Fibroblast of lung (primary cell): ENCODE measurements at regions not wholly inside any gene's neighbourhood (a gene's known extent, or its start where the extent isn't known, plus 50 kb on each side); places are given as distances from the start of the nearest gene placed in this dataset.

Experiments used
- DNase-seq, 2 donors: peaks; one replicate each; pipeline versions ENCODE4 v3.0.0 to v3.0.0-alpha.2; 2010; ENCODE audit warnings: low read depth in 2 of 2
- H2AFZ ChIP-seq: 2 replicates; pipeline ENCODE4 v1.5.1; 2012; ENCODE audit warnings: low read length, control low read depth, inconsistent platforms
- H3K27ac ChIP-seq: 2 replicates; pipeline ENCODE4 v1.5.1; 2011; ENCODE audit warnings: low read length, control low read depth; ENCODE audit not compliant: insufficient read depth
- H3K27me3 ChIP-seq: 2 replicates; pipeline ENCODE4 v1.5.1; 2011; ENCODE audit warnings: mild to moderate bottlenecking, low read length; ENCODE audit not compliant: control insufficient read depth, insufficient read depth
- H3K36me3 ChIP-seq: 2 replicates; pipeline ENCODE4 v1.5.1; 2011; ENCODE audit warnings: low read length; ENCODE audit not compliant: control insufficient read depth, insufficient read depth
- H3K4me1 ChIP-seq: 2 replicates; pipeline ENCODE4 v1.5.1; 2011; ENCODE audit warnings: low read length; ENCODE audit not compliant: control insufficient read depth, insufficient read depth; ENCODE audit errors: extremely low read depth
- H3K4me2 ChIP-seq: 2 replicates; pipeline ENCODE4 v1.5.1; 2011; ENCODE audit warnings: low read length, control low read depth; ENCODE audit not compliant: insufficient read depth; ENCODE audit errors: extremely low read depth
- H3K4me3 ChIP-seq, 4 experiments: fragments of 200-600 bp in 1 of 4; sonication (generic) in 1 of 4; replicated peaks in 1 of 4; 2 replicates each; pipeline ENCODE4 v1.5.1; 2011 to 2016; ENCODE audit warnings: low read length in 4 of 4, low read depth in 3 of 4, mild to moderate bottlenecking in 3 of 4, control low read depth in 2 of 4, inconsistent platforms in 1 of 4, mixed read lengths in 1 of 4; ENCODE audit not compliant: insufficient read depth in 1 of 4; ENCODE audit errors: control extremely low read depth in 1 of 4
- H3K79me2 ChIP-seq: 2 replicates; pipeline ENCODE4 v1.5.1; 2012; ENCODE audit warnings: mild to moderate bottlenecking, low read length, inconsistent platforms; ENCODE audit not compliant: control insufficient read depth, insufficient read depth
- H3K9ac ChIP-seq: 2 replicates; pipeline ENCODE4 v1.5.1; 2011; ENCODE audit warnings: mild to moderate bottlenecking, low read length, control low read depth; ENCODE audit not compliant: insufficient read depth
- H3K9me3 ChIP-seq: 2 replicates; pipeline ENCODE4 v1.5.1; 2012; ENCODE audit warnings: low read depth, low read length; ENCODE audit not compliant: control insufficient read depth, insufficient read depth
- H4K20me1 ChIP-seq: 2 replicates; pipeline ENCODE4 v1.5.1; 2011; ENCODE audit warnings: low read length; ENCODE audit not compliant: control insufficient read depth, insufficient read depth; ENCODE audit errors: extremely low read depth
- EZH2 ChIP-seq: IDR thresholded peaks from 2 replicates; pipeline ENCODE4 v1.5.1; 2012; ENCODE audit warnings: low read length, control low read depth, mild to moderate bottlenecking; ENCODE audit errors: missing control alignments
- TF ChIP-seq, protein P1 (sequence below), 2 donors: IDR thresholded peaks in 1 of 2; conservative IDR thresholded peaks in 1 of 2; 1 replicate in 1 of 2; 2 replicates in 1 of 2; pipeline ENCODE4 v1.5.1; 2011 to 2012; ENCODE audit warnings: low read length in 2 of 2, control low read depth in 1 of 2, inconsistent platforms in 1 of 2, low read depth in 1 of 2, mild to moderate bottlenecking in 1 of 2

DNA sequence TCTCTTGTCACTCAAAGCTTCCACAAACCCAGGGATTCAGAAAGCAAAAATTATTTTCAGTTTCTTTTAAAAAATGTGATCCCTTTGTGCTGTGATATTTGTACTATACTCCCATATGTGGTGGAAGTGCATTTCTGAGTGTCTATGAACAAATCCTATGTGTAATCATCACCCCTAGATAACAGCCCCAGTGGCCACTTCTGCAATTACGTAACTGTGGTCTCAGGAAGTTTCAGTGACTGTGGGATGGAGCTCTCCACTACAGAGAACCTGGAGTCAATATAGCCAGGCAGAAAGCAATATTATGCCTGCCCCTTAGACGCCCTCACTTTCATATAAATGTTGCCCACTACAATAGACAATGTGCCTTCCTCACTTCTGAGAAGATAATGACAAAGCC, 1101.7 kb upstream of the GHITM start:
- Histone ChIP-seq H3K36me3 (no peaks in the 10 kb centered on the region), H3K27ac (no peak overlapping the region), H2AFZ (no peak overlapping the region), H3K9ac (no peak overlapping the region), H3K9me3 (no peaks in the 10 kb centered on the region), H3K4me2 (no peak overlapping the region), H4K20me1 (no peaks in the 10 kb centered on the region), H3K4me3 (no peak overlapping the region), H3K27me3 (no peaks in the 10 kb centered on the region), H3K4me1 (no peaks in the 10 kb centered on the region), H3K79me2 (no peaks in the 10 kb centered on the region)
- no peak for TF ChIP-seq EZH2
- TF ChIP-seq, protein P1, sequence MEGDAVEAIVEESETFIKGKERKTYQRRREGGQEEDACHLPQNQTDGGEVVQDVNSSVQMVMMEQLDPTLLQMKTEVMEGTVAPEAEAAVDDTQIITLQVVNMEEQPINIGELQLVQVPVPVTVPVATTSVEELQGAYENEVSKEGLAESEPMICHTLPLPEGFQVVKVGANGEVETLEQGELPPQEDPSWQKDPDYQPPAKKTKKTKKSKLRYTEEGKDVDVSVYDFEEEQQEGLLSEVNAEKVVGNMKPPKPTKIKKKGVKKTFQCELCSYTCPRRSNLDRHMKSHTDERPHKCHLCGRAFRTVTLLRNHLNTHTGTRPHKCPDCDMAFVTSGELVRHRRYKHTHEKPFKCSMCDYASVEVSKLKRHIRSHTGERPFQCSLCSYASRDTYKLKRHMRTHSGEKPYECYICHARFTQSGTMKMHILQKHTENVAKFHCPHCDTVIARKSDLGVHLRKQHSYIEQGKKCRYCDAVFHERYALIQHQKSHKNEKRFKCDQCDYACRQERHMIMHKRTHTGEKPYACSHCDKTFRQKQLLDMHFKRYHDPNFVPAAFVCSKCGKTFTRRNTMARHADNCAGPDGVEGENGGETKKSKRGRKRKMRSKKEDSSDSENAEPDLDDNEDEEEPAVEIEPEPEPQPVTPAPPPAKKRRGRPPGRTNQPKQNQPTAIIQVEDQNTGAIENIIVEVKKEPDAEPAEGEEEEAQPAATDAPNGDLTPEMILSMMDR (conservative IDR thresholded peaks at IDR 0.05 in 1 of 2, IDR thresholded peaks at IDR 0.05 in 1 of 2; ENCODE audit: low read depth in 1 of 2, low read length in 2 of 2) = no peak
- peak in 1 of 2 donors; percentile 6 for DNase-seq

DNA sequence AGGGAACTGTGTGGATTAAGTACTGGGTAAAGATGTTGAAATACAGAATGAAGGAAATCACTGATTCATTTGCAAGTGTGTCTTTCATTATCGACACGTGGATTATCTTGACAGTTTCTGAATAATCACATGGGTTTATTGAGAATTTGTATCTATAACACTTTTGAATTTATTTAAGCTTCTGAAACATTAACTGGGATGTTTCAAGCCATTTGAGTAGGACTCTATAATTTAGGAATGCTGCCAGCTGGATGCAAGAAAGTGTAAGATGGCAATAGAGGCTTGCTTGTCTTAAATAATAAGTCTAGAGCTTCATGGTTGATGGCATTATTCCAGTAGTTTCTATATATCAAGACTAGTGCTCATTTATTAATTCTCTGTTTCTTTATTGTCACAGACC, 1100.7 kb upstream of the GHITM start:
- DNase-seq = no peak

DNA sequence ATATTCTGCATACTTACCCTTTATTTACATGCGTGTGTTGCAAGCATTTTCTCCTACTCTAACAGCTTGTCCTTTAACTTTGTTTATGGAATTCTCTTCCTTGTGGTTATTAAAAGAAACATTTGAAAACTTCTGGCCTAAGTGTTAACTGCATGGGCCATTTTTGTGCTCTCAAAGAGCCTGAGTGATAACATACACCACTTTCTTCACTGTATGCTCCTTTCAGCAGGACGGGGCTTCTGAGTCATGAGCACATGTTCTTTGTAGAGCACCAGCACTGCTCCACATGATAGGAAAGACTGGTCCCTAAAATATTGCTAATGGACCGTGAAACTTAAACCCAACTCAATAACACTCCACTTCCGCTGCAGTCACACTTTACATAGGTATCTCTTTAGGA, 1093.6 kb upstream of the GHITM start:
- H2AFZ ChIP-seq = no peak overlapping the region
- TF ChIP-seq, protein P1 (conservative IDR thresholded peaks at IDR 0.05 in 1 of 2, IDR thresholded peaks at IDR 0.05 in 1 of 2; ENCODE audit: low read depth in 1 of 2, low read length in 2 of 2) = no peak
- TF ChIP-seq EZH2 = no peak
- no peaks in the 10 kb centered on the region for H3K36me3 ChIP-seq
- no peaks in the 10 kb centered on the region for H3K27me3 ChIP-seq
- no peaks in the 10 kb centered on the region for H3K9me3 ChIP-seq
- H4K20me1 ChIP-seq = no peaks in the 10 kb centered on the region
- no peak overlapping the region for H3K4me3 ChIP-seq
- no peak overlapping the region for H3K9ac ChIP-seq
- H3K27ac ChIP-seq = no peak overlapping the region
- H3K4me1 ChIP-seq = no peaks in the 10 kb centered on the region
- DNase-seq = no peak
- no peak overlapping the region for H3K4me2 ChIP-seq
- H3K79me2 ChIP-seq = no peaks in the 10 kb centered on the region

More for the DNA sequence above, 1100.7 kb upstream of the GHITM start:
- Histone ChIP-seq H2AFZ (no peak overlapping the region), H3K36me3 (no peaks in the 10 kb centered on the region), H3K9me3 (no peaks in the 10 kb centered on the region), H3K27ac (no peak overlapping the region), H3K9ac (no peak overlapping the region), H3K79me2 (no peaks in the 10 kb centered on the region), H3K4me2 (no peak overlapping the region), H3K4me1 (no peaks in the 10 kb centered on the region), H3K27me3 (no peaks in the 10 kb centered on the region), H4K20me1 (no peaks in the 10 kb centered on the region), H3K4me3 (no peak overlapping the region)
- TF ChIP-seq, protein P1 (conservative IDR thresholded peaks at IDR 0.05 in 1 of 2, IDR thresholded peaks at IDR 0.05 in 1 of 2; ENCODE audit: low read depth in 1 of 2, low read length in 2 of 2) = no peak
- no peak for TF ChIP-seq EZH2
